CD4-positive, CD25-positive, alpha-beta regulatory T cell (primary cell): ENCODE measurements at regions not wholly inside any gene's neighbourhood (a gene's known extent, or its start where the extent isn't known, plus 50 kb on each side); places are given as distances from the start of the nearest gene placed in this dataset.

Source experiments
- ATAC-seq, 2 donors: fragments of 150-1000 bp; cut with Tn5 transposase; one replicate each; pipeline ENCODE4 v1.10.0; 2021; ENCODE audit warnings: low read depth in 2 of 2, moderate number of reproducible peaks in 2 of 2, moderate library complexity in 1 of 2
- DNase-seq, 3 donors: peaks; one replicate each; pipeline versions ENCODE4 v3.0.0 to v3.0.0-alpha.2; 2012 to 2022; ENCODE audit warnings: mixed read lengths in 1 of 3
- H3K27ac ChIP-seq: one replicate; pipeline ENCODE4 v1.7.0; 2013; ENCODE audit warnings: mild to moderate bottlenecking, low read length; ENCODE audit not compliant: insufficient read depth, poor library complexity, severe bottlenecking
- H3K27me3 ChIP-seq: one replicate; pipeline ENCODE4 v1.7.0; 2013; ENCODE audit warnings: low read length; ENCODE audit not compliant: control insufficient read depth, insufficient read depth
- H3K36me3 ChIP-seq: one replicate; pipeline ENCODE4 v1.7.0; 2013; ENCODE audit warnings: mild to moderate bottlenecking, low read length, moderate library complexity; ENCODE audit not compliant: control insufficient read depth, insufficient read depth
- H3K4me1 ChIP-seq: 2 replicates; pipeline ENCODE4 v1.7.0; 2013; ENCODE audit warnings: mild to moderate bottlenecking, low read length; ENCODE audit not compliant: insufficient read depth, control insufficient read depth, poor library complexity, severe bottlenecking
- H3K4me3 ChIP-seq: one replicate; pipeline ENCODE4 v1.7.0; 2013; ENCODE audit warnings: low read depth, mild to moderate bottlenecking, low read length, moderate library complexity
- H3K9me3 ChIP-seq, 2 experiments: 1 replicate in 1 of 2; 2 replicates in 1 of 2; pipeline ENCODE4 v1.7.0; 2013; ENCODE audit warnings: low read length in 2 of 2, mild to moderate bottlenecking in 1 of 2, moderate library complexity in 1 of 2; ENCODE audit not compliant: control insufficient read depth in 2 of 2
- H3K27ac Mint-ChIP-seq, 3 donors: one replicate each; pipeline ENCODE4 v1.8.0; 2020 to 2022; ENCODE audit warnings: mild to moderate bottlenecking in 3 of 3, mixed read lengths in 3 of 3, moderate library complexity in 2 of 3
- H3K27me3 Mint-ChIP-seq: one replicate; pipeline ENCODE4 v1.8.0; 2022; ENCODE audit warnings: mild to moderate bottlenecking, mixed read lengths
- H3K36me3 Mint-ChIP-seq: one replicate; pipeline ENCODE4 v1.8.0; 2020; ENCODE audit warnings: mixed read lengths
- H3K4me1 Mint-ChIP-seq, 4 donors: one replicate each; pipeline ENCODE4 v1.8.0; 2020 to 2022; ENCODE audit warnings: mixed read lengths in 4 of 4, mild to moderate bottlenecking in 1 of 4
- H3K4me3 Mint-ChIP-seq, 4 donors: one replicate each; pipeline ENCODE4 v1.8.0; 2020 to 2022; ENCODE audit warnings: mild to moderate bottlenecking in 4 of 4, mixed read lengths in 4 of 4, moderate library complexity in 3 of 4
- H3K9me3 Mint-ChIP-seq, 7 donors: one replicate each; pipeline ENCODE4 v1.8.0; 2020 to 2022; ENCODE audit warnings: mixed read lengths in 7 of 7, mild to moderate bottlenecking in 3 of 7, moderate library complexity in 2 of 7

DNA sequence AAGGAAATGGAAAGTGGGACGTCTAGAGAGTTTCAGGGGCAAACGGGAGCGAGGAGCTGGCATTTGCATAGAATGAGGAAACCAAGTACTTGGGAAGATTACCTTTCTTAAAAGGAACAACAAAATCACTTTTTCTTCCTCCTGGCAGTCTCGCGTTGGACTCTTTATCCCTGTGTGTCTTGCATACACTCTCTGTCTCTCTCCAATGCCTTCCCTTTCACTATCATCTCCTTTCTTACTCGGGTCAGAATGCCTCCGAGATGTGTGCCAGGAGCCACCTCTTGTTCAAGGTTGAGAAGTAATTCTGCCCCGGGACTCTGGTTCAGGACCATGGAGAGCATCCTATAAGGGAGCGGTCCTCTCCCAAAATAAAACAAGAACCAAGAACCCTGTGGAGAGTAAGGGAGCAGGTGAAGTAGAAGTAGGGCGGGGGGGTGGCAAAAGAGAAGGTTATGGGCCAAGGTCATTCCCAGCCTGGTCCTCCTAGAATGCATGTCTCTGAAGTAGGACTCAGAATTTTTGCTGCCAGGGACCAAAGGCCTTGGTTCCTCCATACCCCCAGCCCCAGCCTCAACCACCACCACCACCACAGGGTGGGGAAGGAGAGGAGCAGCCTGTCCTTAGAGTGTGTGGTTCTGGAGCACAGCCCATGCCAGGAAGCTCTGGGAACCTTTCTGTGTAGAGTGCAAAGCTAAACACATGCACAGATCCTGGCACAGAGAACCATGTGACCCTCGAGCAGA lies 72.1 kb upstream of the ARAP3 start:
- no peak overlapping the region for H3K27ac Mint-ChIP-seq
- DNase-seq (peak in 2 of 3 donors; percentile 11 to 34), ATAC-seq (no peak)
- Histone ChIP-seq H3K36me3 (no peaks in the 10 kb centered on the region), H3K9me3 (no peaks in the 10 kb centered on the region), H3K4me3 (no peak overlapping the region), H3K4me1 (no peaks in the 10 kb centered on the region), H3K27me3 (peaks cover 21% of the 10 kb centered on the region), H3K27ac (no peak overlapping the region)
- peaks cover 0 to 13% (median 2%) of the 10 kb centered on the region in 4 donors for H3K4me1 Mint-ChIP-seq
- peaks cover 0 to 4% (median 0%) of the 10 kb centered on the region in 7 donors for H3K9me3 Mint-ChIP-seq
- peaks cover 7% of the 10 kb centered on the region for H3K36me3 Mint-ChIP-seq
- H3K4me3 Mint-ChIP-seq, result no peak overlapping the region
- peaks cover 61% of the 10 kb centered on the region for H3K27me3 Mint-ChIP-seq

DNA sequence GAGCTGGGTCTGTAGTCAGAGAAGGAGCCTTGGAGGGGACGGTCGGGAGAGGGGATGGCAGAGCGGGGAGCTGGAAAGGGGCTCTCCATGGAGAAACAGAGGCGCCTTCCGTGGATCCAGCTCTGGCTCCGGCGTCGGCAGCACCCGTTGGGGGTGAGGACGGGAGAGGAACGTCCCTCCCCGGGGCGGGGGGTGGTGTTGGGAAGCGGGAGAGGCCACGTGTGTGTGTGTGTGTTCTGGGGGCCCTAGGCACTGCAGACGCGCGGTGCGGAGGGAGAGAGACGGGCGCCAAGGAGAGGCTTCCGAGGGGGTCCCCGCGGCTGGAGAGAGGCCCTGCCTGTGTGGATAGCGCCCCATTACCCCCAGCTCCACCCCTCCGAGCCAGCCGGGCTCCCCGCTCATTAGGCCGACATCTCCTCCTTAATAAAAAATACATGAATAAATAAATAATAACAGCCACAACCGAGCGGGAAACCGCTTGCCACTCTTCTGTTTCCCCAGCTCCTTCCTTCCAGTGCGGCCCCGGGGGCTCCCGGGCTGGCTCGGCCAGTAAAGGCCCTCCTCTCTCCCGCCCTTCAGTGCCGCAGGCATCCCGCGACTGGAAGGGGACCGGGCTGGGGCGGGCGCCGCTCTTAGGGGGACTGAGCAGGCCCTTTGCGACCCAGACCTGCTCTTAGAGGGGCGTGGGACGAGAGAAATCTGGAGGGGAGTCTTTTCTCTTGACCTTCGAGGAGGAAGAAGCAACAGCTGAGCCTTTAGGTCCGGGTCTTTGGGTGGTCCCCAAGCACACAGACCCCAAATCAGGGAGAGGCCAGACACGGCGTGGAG lies 71.3 kb upstream of the ARAP3 start:
- no peak overlapping the region for H3K4me3 ChIP-seq
- DNase-seq, result no peak
- H3K4me1 ChIP-seq, result no peaks in the 10 kb centered on the region
- Mint-ChIP-seq H3K9me3 (peaks cover 0 to 5% (median 0%) of the 10 kb centered on the region in 7 donors), H3K36me3 (peaks cover 7% of the 10 kb centered on the region), H3K27me3 (peaks cover 54% of the 10 kb centered on the region), H3K27ac (no peak overlapping the region), H3K4me1 (peaks cover 0 to 11% (median 2%) of the 10 kb centered on the region in 4 donors), H3K4me3 (no peak overlapping the region)
- no peak for ATAC-seq
- no peaks in the 10 kb centered on the region for H3K9me3 ChIP-seq
- H3K27ac ChIP-seq, result no peak overlapping the region
- no peaks in the 10 kb centered on the region for H3K36me3 ChIP-seq
- peaks cover 17% of the 10 kb centered on the region for H3K27me3 ChIP-seq

- DNase-seq, result no peak
- Histone ChIP-seq H3K27me3 (peaks cover 15% of the 10 kb centered on the region), H3K4me1 (no peaks in the 10 kb centered on the region), H3K4me3 (no peak overlapping the region), H3K36me3 (no peaks in the 10 kb centered on the region), H3K27ac (no peak overlapping the region), H3K9me3 (no peaks in the 10 kb centered on the region)
- Mint-ChIP-seq H3K27me3 (peaks cover 47% of the 10 kb centered on the region), H3K27ac (no peak overlapping the region), H3K4me1 (no peaks in the 10 kb centered on the region), H3K4me3 (no peak overlapping the region), H3K36me3 (no peaks in the 10 kb centered on the region), H3K9me3 (peaks cover 0 to 7% (median 0%) of the 10 kb centered on the region in 7 donors)
- ATAC-seq, result no peak
These were observed 65.4 kb upstream of the ARAP3 start for GRCh38 chr5:141747152-141748141.

- no peaks in the 10 kb centered on the region for H3K4me1 Mint-ChIP-seq
- no peaks in the 10 kb centered on the region for H3K4me1 ChIP-seq
- no peaks in the 10 kb centered on the region for H3K9me3 ChIP-seq
- H3K36me3 Mint-ChIP-seq, result no peaks in the 10 kb centered on the region
- DNase-seq, result no peak
- peaks cover 39% of the 10 kb centered on the region for H3K27me3 Mint-ChIP-seq
- no peaks in the 10 kb centered on the region for H3K36me3 ChIP-seq
- no peak for ATAC-seq
- no peak overlapping the region for H3K4me3 ChIP-seq
- H3K27ac Mint-ChIP-seq, result no peak overlapping the region
- peaks cover 7% of the 10 kb centered on the region for H3K27me3 ChIP-seq
- H3K4me3 Mint-ChIP-seq, result no peak overlapping the region
- peaks cover 0 to 5% (median 0%) of the 10 kb centered on the region in 7 donors for H3K9me3 Mint-ChIP-seq
- H3K27ac ChIP-seq, result no peak overlapping the region
These were observed 64.4 kb upstream of the ARAP3 start for GRCh38 chr5:141746395-141746794.

DNA sequence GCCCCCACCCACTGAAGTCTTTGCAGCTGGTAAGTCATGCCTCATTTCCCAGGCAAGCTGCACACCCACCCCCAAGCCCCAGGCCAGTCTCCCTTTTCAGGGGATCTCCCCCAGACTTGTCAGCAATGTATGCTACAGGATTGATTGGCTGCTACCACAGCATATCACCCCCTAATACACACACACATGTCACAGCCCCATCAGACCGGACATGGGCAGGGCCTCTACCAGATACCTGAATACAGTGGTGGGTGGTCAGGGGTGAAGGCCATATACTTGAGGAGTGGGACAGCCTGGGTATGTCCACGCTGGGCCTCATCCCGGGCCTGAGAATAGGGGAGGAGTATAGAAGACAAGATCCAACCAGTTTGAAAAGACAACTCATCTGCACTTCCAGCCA lies 63.4 kb upstream of the ARAP3 start:
- peaks cover 7% of the 10 kb centered on the region for H3K27me3 ChIP-seq
- H3K4me1 Mint-ChIP-seq, result no peaks in the 10 kb centered on the region
- H3K27ac Mint-ChIP-seq, result no peak overlapping the region
- H3K9me3 ChIP-seq, result no peaks in the 10 kb centered on the region
- peaks cover 35% of the 10 kb centered on the region for H3K27me3 Mint-ChIP-seq
- H3K36me3 ChIP-seq, result no peaks in the 10 kb centered on the region
- DNase-seq (no peak), ATAC-seq (no peak)
- no peak overlapping the region for H3K4me3 Mint-ChIP-seq
- H3K27ac ChIP-seq, result no peak overlapping the region
- H3K9me3 Mint-ChIP-seq, result peaks cover 0 to 5% (median 0%) of the 10 kb centered on the region in 7 donors
- H3K4me3 ChIP-seq, result no peak overlapping the region
- no peaks in the 10 kb centered on the region for H3K4me1 ChIP-seq
- H3K36me3 Mint-ChIP-seq, result no peaks in the 10 kb centered on the region

- H3K36me3 Mint-ChIP-seq, result no peaks in the 10 kb centered on the region
- no peaks in the 10 kb centered on the region for H3K36me3 ChIP-seq
- peaks cover 33% of the 10 kb centered on the region for H3K27me3 Mint-ChIP-seq
- H3K4me3 Mint-ChIP-seq, result no peak overlapping the region
- H3K4me1 Mint-ChIP-seq, result no peaks in the 10 kb centered on the region
- no peak overlapping the region for H3K4me3 ChIP-seq
- peaks cover 0 to 3% (median 0%) of the 10 kb centered on the region in 7 donors for H3K9me3 Mint-ChIP-seq
- no peaks in the 10 kb centered on the region for H3K4me1 ChIP-seq
- no peak for ATAC-seq
- H3K27me3 ChIP-seq, result peaks cover 7% of the 10 kb centered on the region
- H3K27ac Mint-ChIP-seq, result no peak overlapping the region
- DNase-seq, result no peak
- H3K9me3 ChIP-seq, result no peaks in the 10 kb centered on the region
- H3K27ac ChIP-seq, result no peak overlapping the region
These were observed 61.8 kb upstream of the ARAP3 start for GRCh38 chr5:141743866-141744272.
